GM03348 (cell line): ENCODE measurements at regions not wholly inside any gene's neighbourhood (a gene's known extent, or its start where the extent isn't known, plus 50 kb on each side); places are given as distances from the start of the nearest gene placed in this dataset.
A peak's percentile ranks its signal among the peaks of the same experiment; 100 is the strongest.
"Not testable (repeated sequence)": the region's sequence is repeated elsewhere in the genome, so short reads cannot be mapped to it uniquely, and the experiment has no call there.

Source experiments
- DNase-seq: peaks from one replicate; pipeline ENCODE4 v3.0.0; 2012; ENCODE audit warnings: low spot score

DNA sequence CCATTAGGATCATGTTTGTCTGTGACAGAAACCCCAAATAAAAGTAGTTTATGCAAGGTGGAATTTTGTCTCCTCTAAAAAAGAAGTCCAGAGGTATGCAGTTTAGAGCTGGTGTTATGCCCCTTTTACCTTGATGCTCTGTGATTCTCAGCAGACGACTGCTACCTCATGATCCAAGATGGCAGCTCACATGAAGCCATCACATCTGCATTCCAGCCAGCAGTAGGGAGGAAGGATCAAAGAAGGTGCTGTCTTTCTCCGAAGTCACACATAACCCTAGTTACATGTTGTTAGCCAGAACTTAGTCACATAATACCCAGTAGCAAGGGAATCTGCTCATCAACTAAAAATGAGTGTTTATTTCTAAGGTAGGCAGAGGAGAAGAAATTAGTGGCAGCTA is 135.7 kb upstream of the HS3ST2 start:
- DNase-seq = no peak

DNA sequence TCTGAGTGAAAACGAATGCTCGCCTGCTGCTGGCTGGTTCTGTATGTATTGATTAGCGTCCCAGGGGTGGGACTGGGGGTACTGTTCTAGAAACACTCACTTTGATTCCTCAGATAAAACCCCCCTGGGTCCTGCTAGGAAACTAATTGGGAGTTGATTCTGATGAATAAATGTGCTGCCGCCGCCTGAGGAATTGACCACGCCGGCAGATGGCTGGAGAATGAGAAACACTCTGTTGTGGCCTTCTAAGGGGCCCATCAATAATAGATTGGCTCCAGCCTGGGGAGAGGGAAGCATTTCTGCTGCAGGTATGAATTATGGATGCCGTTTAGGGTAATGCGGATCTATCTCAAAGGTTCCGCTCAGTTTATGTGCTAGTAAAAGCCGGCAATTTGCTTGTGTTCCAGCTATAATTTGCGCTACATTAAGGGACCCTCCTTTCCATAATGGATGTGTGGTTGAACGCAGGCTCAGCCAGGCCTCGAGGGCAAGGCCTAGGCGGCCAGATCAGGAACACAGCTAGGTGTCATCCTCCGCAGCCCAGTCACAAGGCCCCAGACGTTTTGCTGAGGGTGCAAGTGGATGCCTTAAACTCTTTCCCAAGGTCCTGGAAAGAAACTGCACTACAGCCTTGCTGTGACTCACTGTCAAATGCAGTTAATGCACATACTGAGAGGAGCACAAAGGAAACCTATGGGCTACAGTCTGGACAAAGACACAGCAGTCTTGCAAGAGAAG is 132.2 kb upstream of the HS3ST2 start:
- DNase-seq = no peak

DNA sequence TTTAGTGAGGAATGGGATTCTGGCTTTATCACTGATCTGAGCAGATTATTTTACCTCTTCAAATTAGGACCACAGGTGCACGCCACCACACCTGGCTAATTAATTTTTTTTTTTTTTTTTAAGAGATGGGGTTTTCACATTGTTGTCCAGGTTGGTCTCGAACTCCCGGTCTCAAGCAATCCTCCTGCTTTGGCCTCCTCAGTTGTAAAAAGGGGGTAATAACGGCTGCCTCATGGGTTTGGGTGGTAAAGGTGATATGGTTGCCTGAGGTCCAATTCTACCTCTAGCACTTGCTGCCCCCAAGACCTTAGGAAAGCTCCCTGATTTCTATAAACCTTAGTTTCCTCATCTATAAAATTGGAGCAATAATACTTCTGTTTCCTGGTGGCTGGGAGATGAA is 130.7 kb upstream of the HS3ST2 start:
- DNase-seq = no peak

DNA sequence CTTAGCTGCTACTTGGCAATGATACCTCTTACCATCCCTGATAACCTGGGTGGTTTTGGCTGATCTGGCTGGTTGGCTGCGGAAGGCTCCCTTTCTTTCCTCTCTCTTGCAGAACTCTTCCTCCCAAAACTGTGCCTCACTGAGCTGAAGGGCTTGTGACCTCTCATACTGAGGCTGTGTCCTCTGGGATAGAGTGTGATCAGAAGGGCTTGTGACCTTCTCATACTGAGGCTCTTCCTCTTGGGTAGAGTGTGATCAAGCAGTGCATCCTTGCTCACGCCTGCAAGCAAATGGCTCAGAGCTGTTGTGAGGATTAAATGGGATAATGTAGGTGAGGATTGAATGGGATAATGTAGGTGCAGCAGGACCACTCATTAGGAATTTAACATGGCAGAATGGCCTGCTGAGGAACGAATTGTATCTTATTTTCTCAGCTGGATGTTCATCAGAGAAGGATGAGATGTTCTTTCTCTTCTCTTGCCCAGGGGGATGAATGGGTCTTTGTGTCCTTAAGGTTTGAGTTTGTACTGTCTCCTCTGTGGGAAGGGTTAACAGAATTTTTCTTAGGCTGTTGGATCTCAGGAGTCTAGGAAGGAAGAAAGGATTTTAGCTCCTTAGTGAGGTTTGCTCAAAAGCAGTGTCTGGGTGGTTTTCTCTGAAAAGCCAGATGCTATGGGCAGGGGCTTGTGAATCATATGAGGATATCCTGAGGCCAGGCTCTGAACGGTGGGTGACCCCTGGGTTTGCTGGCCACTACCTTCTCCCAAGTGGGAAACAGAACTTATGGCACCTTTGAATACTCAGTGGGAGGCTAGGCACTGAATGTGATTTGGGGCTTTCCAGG is 130.0 kb upstream of the HS3ST2 start:
- no peak for DNase-seq

DNA sequence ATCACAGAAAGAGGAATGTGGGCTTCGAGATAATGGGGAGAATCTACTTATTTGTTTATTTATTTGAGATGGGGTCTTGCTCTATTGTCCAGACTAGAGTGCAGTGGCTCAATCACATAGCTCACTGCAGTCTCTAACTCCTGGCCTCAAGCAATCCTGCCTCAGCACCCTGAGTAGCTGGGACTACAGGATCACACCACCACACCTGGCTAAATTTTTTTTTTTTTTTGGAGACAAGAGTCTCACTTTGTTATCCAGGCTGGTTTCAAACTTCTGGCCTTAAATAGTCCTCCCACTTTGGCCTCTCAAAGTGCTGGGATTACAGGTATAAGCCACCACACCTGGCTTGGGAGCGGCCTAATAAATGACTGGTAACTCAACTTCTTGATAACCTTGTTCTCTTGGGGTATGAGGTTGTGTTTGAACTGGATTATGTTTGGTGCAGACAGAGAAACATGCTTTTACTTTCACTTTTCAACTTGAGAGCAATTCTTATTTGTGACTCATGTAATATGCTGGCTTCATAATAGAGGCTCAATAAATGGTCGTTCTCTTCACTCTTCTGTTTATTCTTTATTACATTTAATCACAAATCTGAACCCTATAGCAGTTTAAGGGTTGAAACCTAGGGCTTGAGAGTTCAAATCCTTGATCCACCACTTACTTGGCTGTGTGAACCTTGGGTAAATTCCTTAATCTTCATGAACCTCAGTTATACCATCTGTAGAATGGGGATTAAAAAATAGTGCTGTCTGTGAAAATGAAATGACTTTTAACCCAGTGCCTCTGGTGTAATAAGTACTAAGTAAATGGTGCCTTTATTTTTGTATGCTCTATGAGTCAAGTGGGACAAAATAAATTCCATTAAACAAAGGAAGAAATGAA is 129.1 kb upstream of the HS3ST2 start:
- peak; percentile 53 for DNase-seq

DNA sequence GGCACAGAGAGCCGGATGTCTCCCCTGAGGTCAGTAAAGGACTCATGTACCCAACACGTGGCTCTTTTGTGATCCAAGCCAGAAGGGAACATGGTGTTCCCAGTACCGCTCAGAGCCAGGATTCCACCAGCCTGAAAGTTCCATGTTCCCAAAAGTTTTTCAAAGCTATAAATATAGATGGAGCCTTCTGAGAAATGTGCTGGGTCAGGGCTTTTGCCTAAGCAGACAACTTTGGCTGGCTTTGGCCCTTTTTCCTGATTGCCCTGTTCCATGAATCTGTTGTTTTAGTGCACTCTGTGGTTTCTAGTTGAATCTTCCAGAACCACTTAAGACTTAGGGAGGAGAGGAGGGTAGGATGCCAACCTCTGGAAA is 128.5 kb upstream of the HS3ST2 start:
- DNase-seq = no peak

DNA sequence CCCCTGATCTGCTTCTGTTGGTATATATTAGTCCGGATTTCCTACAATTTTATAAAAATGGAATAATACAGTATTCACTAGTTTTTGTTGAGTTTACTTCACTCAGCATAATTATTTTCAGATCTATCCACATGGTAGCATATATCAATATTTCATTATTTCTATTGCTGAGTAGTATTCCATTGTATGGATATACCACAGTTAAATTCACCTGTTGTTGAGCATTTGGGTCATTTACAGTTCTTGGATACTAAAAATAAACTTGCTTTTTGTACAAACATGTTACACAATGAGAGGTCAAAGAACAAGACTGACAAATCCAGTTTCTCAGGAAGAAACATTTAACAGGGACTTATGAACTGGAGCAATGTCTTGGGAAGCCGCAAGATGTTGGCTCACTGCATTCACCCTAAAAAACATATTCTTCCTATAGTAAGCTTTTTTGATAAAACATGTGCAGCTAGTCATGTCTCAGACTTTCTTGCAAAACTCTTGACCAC is 126.9 kb upstream of the HS3ST2 start:
- no peak for DNase-seq

DNA sequence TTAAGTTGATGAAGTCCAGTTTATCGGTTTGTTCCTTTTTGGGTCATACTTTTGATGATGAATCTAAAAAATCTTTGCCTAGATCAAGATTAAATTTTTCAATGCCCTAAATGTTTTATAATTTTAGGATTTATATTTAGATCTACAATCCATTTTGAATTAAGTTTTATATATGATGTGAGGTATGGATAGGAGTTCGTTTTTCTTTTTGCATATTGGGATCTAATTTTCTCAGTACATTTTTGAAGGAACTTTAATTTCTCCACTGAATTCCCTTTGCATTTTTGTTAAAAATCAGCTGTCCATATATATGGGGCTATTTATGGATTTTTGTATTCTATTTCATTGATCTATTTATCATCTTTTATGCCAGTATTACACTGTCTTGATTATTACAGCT is 125.5 kb upstream of the HS3ST2 start:
- no peak for DNase-seq

DNA sequence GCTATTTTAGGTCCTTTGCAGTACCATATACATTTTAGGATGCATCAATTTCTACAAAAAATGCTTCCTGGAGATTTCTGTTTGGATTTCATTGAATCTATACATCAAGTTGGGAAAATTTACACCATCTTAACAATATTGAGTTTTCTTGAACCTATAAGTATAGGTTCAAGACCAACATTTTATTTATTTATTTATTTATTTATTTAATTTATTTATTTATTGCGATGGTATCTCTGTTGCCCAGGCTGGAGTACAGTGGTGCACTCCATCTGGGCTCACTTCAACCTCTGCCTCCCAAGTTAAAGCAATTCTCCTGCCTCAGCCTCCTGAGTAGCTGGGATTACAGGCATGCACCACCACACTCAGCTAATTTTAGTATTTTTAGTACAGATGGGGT is 125.0 kb upstream of the HS3ST2 start:
- no peak for DNase-seq

DNA sequence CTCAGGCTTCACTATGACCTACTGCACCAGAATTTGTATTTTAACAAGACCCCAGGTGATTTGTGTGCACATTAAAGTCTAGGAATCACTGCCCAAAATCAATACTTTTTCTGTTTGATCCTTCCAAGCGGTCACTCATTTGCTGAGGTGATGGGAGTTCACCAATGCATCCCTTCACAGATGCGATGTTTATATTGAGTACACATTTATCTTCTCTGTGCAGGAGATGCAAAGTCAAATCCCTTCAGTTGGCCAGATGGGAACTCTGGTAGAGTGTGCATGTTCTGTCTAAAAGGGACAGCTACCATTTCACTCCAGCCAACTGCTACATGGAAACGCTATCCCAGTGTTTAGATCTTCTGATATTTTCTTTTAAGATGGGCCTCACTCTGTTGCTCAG is 122.6 kb upstream of the HS3ST2 start:
- no peak for DNase-seq

DNA sequence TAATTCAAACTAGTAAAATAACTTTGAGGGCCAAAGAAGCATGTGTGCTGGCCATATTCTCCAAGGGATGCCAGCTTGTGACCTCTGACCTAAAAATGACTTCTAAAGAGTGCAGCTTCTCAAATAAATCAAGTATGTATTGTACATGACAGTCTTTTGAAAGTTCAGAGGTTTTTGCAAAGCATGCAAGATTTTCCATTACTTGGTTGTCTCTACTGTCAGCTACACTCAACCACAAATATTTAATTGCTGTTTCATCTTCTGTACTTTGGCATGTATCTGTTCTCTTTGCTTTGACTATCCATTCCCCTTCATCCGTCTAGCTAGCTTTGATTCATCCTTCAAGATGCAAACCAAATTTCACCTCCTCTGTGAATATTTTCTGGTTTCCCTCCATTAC is 121.9 kb upstream of the HS3ST2 start:
- peak; percentile 47 for DNase-seq

DNA sequence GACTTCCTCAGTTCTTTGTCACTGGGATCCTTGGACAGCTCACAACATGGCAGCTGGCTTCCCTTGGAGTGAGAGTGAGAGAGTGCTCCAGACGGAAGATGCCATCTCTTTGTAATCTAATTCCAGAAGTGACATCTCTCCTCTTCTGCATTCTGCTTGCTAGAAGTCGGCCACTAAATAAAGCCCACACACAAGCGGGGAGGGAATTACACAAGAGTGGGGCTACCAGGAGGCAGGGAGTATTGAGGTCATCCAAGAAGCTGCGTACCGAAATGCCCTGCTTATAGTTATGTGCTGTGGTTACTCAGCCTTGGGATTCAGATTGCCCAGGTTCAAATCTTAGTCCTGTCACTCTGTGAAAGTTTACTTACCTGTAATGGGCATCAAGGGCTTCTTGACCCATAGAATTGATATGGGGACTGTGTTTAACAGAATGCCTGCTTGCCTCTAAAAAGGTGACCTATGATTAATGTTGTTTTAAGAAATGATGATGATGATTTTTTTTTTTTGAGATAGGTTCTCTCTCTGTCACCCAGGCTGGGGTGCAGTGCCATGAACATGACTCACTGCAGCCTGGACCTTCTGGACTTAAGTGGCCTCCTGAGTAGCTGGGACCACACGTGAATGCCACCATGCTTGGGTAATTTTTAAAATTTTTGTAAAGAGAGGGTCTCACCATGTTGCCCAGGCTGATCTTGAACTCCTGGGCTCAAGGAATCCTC is 120.9 kb upstream of the HS3ST2 start:
- no peak for DNase-seq

DNA sequence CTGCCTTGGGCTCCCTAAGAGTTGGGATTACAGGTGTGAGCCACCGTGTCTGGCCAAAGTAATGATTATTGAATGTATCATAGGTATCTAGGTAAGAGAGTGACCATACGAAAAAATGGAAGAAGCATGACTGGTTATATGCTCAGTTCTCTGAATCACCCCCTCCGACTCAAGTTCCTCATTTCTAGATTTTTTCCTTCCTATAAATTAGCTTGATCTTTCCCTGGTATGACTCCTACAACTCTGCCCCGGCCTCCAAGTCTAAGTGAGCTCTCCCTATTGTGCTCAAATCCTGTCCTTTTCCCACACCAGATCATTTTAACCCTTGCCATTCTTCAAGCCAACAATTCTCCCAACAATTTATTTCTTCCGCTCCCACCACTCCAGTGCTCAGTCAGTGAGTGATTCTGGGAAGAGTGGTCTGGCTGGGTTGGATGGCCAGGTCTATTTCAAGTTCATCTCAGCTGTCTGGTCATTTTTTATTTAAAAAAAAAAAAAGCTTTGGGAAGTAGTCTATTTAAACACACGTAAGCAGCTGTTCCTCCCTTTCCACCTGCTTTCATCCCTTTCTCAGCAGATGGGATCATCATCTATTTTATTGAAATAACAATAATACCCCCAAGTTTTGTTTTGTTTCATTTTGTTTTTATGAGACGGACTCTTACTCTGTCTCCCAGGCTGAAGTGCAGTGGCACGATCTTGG is 120.2 kb upstream of the HS3ST2 start:
- no peak for DNase-seq

DNA sequence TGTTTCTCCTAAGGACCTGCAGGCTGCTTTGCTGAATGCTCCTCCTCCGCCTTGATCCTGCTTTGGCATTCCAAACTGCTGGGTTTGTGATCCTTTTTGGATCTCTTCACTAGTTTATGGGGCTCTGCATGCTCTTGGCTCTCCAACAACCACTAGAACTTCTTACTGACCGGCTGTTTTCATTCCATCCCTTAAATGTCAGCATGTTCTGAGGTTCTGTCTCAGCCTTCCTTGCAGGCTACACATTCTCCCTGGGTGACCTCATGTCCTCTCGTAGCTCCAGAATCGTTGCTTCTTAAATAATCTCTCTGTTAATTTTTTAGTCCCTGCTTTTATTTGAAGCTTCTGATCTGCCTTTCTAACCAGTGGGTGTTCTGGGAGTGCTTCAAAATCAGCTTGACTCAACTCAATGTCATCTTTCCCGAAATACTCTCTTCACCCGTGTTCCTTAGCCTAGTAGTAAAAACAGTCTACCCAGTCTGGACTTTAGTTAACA is 119.0 kb upstream of the HS3ST2 start:
- DNase-seq = peak; percentile 92

DNA sequence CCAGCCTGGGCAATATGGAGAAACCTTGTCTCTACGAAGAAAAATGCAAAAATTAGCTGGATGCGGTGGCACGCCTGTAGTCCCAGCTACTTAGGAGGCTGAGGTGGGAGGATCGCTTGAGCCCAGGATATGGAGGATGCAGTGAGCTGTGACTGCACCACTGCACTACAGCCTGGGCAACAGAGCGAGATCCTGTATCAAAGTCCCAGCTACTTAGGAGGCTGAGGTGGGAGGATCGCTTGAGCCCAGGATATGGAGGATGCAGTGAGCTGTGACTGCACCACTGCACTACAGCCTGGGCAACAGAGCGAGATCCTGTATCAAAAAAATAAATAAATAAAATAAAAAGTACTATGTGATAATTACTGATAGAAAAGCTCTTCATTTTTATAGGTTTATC is 118.2 kb upstream of the HS3ST2 start:
- not testable (repeated sequence) for DNase-seq

DNA sequence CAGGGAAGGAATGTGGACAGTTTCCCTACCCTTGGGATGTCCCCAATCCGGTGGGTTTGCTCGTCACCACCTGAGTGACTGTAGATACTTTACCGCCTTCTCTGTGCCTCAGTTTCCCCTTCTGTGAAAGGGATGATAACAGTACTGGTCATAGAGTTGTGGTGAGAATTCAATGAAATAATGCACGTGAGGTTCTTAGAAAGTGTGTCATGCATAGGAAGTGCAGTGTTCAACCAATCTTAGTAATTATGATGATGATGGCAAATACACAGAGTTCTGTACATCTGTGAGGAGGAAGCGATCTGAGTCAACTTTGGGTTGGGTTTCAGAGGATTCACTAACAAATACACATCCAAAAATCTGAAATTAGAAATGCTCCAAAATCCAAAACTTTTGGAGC is 114.6 kb upstream of the HS3ST2 start:
- DNase-seq = no peak

DNA sequence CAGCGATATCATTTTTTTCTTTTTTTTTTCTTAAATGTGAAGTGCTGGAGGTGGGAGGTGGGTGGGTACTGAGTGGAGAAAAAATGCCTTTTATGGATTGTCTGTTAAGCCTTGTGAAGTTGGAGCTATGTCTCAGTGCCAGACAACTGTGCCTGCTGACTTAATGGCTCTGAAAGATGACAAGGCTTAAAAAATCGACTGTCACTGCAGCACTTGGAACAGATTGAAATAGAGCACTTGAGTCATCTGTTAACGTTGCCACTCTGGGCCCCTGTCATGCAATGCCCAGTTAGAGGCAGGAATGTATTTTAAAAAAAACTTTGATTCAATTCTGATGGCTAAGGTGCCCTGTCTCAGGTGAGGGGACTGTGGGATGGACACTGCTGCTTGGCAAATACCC is 108.2 kb upstream of the HS3ST2 start:
- no peak for DNase-seq

DNA sequence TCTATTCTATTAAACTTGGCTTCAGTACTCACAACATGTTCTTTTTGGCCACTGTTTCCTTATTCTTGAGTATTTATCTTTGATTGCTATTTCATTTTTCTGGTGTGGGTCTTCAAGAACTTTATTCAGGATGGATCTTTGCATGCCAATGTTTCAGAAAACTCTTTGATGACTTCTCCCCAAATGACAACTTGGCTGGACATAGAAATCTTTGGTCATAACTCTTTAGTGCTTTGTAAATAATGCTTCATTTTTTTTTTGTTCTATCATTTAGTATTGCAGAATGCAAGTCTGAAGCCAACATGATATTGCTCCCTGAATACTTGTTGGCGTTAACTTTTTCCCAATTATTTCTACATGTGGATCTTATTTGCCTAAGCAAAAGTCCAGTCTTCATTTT is 103.6 kb upstream of the HS3ST2 start:
- DNase-seq = no peak

DNA sequence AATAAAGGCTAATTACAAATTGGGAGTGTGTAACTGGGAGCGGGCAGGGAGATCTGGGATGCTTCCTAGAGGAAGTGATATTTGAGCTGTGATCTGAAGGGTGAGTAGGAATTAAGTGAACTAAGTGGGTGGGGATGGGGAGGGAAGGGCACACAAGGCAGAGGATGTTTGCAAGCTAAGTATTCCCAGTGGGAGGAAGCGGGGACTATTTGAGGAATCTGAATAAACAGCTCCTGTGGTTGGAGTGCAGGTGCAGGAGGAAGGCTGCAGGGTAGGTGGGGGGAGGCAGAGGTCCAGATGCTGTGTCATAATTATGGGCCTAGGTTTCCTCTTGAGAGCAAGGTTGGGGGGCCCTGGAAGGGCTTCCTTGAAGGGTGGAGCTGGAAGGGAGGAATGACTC is 102.1 kb upstream of the HS3ST2 start:
- DNase-seq = no peak

DNA sequence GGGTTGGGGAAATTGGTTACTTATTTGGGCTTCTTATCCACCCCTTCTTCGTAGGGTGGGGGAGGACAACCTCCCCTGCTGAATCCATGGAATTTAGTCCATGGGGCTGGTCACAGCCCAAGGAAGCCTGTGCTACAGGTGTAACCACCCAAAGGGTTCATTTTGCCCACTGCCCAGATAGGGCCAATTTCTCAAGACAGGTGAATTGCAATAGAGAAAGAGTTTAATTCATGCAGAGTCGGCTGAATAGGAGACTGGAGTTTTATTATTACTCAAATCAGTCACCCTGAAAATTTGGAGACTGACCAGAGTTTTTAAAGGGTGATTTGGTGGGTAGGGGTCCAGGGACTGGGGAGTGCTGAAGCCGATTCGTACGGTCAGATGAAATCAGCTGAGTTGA is 101.5 kb upstream of the HS3ST2 start:
- no peak for DNase-seq

DNA sequence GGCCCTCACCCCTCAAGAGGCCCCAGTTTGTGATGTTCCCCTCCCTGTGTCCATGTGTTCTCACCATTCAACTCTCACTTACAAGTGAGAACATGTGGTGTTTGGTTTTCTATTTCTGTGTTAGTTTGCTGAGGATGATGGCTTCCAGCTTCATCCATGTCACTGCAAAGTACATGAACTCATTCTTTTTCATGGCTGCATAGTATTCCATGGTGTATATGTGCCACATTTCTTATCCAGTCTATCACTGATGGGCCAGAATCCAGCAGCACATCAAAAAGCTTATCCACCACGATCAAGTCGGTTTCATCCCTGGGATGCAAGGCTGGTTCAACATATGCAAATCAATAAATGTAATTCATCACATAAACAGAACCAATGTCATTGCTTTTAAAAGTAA is 95.4 kb upstream of the HS3ST2 start:
- not testable (repeated sequence) for DNase-seq
